ENCODE measurements at regions not wholly inside any gene's neighbourhood (a gene's known extent, or its start where the extent isn't known, plus 50 kb on each side); places are given as distances from the start of the nearest gene placed in this dataset.

DNA sequence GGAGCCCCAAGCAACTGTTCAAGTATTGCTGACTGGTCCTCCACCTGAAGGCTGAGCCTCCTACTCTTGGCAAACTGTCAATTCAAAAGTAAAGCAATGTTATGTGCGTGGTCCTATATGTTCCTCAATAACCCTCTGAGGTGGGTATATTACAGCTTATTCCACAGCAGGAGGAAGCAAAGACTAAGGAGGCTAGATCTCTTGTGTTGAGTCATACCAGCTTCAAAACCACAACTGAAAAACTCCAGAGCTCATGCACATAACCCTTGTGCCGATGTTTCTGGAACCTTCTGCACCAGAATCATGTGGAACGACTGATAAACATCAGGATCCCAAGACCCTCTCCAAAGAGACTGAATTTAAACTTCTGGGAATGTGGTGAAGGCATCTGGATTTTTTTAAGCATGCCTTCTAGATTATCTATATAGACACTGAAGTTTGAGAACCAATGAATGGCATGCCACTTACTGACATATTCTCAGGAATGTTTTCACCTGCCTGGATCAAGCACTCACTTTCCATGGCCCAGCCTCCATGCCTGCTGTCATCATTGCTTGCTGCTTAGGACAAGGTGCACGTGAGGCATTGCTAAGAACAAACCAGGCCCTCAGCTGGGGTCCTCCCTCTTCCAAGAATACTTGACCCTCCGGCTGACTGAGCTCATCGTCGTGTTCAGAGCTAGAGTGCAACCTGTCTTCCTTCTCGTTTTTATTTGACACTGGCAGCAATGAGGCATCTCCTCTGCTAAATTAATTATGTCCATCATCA is 194.7 kb downstream of the BCL11B start:
- DNase-seq (ENCODE audit: low read depth in 2 of 2): no peak

- no peak for DNase-seq (ENCODE audit: low read depth in 2 of 2)
Observed at GRCh38 chr14:99077844-99078236, 194.2 kb downstream of the BCL11B start.

GRCh38 chr14:99078426-99078825 is 193.6 kb downstream of the BCL11B start:
- no peak for DNase-seq (ENCODE audit: low read depth in 2 of 2)

DNA sequence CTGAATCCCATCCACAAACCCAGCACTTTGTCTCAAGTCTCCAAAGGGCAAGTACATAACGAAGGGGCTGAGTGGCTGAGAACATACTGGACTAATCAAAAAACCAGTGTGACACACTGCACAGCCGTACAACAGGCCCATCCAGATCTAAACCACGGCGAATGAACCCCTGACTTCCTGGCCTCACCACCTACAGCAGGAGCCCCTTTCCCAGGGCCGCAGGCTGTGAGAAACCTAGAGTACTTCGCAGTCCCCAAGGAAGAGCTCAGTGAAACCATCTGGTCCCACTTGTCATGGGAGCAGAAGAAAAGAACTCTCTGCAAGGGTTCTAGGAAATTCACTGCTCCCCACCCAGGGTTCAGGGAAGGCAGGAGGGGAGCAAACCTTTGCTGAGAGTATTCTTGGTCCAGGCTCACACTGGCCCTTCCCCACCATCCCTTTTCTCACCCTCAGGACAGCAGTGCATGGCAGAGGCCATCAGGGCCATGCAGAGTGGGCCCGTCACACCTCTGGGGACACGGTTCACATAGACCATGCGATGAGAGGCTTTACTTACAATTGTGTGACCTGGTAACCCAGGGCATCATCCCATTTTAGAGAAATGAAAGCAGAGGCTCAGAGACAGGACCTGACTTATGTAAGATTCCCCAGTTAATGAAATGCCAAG is 192.8 kb downstream of the BCL11B start:
- no peak for DNase-seq (ENCODE audit: low read depth in 2 of 2)

DNA sequence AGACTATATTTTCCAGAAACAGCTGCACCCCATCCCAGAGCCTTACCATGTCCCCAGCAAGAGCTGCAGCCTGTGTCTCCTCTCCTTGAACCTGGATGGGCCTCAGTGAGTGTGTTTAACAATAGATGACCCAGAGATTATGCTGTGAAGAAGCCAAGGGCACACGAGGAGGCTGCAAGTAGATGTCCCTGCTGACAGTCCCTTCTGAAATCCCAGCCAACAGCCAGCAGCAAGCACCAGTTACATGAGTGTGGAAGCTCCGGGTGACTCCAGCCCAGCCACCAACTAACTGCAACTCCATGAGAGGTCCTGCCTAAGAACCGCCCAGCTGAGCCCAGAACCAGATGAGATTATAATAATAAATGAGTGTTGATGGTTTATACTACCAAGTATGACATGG is 191.7 kb downstream of the BCL11B start:
- DNase-seq (ENCODE audit: low read depth in 2 of 2): no peak

DNA sequence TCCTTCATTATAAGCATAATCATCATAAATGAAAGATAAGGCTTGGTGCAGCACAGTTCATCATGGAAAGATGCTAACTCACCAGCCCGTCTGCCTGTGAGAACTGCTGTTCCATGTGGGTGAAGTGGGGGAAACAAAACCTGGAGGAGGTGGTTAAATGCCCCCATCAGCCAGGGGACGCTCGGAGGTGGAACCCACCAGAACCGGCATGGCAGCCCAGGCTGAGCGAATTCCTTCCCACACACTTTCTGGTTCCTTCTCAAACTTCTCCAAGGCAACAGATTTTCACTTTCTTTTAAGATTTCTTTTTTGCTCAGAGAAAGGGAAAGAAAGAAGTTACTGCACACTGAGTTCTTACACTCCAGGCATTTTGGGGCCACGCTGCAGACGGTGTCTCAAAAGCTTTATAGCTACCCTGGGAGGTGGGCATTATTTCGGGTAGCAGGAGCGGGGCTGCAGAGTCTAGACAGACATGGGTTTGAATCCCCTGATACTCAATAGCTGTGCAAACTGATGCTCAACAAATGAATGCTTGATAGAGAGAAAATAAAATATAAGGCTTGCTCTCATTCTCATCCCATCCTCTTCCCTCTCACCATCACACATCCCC is 190.7 kb downstream of the BCL11B start:
- DNase-seq (ENCODE audit: low read depth in 2 of 2): no peak

- no peak for DNase-seq (ENCODE audit: low read depth in 2 of 2)
Observed at GRCh38 chr14:99081880-99082279, 190.1 kb downstream of the BCL11B start.

DNA sequence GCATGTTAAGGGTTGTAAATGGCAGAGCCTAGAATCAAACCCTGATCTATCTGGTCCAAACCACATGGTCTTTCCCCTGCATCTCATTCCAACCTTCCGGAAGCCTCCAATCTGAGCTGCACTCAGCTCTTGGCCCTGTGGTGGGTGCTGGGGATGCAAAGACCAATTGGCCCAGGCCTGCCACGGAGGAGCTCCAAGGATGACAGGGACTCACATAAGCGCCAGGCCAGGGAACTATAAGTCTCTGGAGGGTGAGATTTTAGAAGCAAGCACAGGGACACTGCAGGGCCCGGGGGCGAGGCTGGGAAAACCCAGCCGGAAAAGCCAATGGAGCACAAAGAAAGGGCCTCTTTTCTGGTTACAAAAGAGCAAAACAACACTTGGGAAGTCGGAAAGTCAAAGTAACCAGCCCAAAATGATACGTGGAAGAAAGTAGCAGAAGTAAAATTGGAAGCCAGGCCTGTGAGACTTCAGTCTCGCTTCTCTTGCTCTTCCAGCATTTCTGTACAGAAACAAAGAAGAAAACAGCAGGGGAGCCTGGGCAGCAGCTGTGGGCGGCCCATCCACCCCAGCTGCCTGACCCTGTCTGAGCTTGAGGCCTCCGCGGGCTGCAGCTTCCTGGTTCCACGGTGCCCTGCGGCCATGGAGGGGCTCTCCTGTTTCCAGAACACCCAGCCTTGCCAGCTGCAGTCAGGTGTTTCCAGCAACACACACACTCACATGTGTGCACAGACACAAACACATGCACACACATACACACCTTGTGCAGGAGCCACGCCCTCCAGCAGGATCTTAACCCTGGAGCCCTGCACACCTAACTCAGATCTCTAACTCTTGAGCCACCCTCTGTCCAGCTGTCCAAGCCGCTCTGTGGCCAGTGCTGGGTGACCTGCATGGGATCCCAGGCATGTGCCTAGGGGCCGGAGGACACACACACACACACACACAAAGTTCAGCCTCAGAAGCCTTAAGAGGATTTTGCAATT is 178.2 kb downstream of the BCL11B start:
- no peak for DNase-seq (ENCODE audit: low read depth in 2 of 2)

GRCh38 chr14:99094901-99095300 is 177.1 kb downstream of the BCL11B start:
- no peak for DNase-seq (ENCODE audit: low read depth in 2 of 2)

- no peak for DNase-seq (ENCODE audit: low read depth in 2 of 2)
Observed at GRCh38 chr14:99095369-99095768, 176.6 kb downstream of the BCL11B start.

GRCh38 chr14:99098199-99098598 is 173.8 kb downstream of the BCL11B start:
- DNase-seq (ENCODE audit: low read depth in 2 of 2): no peak

- DNase-seq (ENCODE audit: low read depth in 2 of 2): no peak
Observed at GRCh38 chr14:99099051-99099787, 172.8 kb downstream of the BCL11B start.

GRCh38 chr14:99100497-99101270 is 171.3 kb downstream of the BCL11B start:
- no peak for DNase-seq (ENCODE audit: low read depth in 2 of 2)

- DNase-seq (ENCODE audit: low read depth in 2 of 2): no peak
Observed at GRCh38 chr14:99101855-99102461, 170.0 kb downstream of the BCL11B start.

GRCh38 chr14:99116741-99117295 is 155.2 kb downstream of the BCL11B start:
- no peak for DNase-seq (ENCODE audit: low read depth in 2 of 2)

GRCh38 chr14:99117671-99118045 is 154.3 kb downstream of the BCL11B start:
- DNase-seq (ENCODE audit: low read depth in 2 of 2): no peak

DNA sequence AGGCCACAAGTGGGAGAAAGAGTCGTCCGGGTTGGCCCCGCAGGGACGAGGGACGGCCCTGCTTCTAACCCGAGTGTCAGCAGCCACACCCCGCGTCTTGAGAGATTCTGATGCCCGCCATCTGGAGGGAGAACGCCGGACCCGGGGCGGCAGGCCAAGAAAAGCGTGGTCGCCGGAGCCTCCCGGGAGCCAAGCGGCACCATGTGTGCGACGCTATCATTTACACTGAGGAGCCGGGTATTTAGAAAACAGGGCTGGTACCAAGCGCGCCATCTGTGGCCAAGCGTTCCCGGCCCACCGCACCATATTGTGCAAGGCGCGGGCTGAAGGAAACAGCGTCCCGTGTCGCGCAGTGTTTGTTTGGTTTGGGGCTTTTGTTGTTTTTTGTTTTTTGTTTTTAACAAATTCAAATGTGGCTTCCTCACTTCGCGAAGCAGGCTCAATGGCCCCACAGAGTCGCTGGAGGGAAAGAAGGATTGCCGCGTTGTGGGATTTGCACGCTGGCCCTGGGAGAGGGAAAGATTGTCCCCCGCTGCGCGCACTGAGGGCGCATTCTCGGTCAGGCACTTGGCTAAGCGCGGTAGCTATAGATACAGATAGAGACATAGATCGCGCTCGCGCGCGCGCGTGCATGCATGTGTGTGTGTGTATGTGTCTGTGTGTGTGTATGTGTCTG is 153.8 kb downstream of the BCL11B start:
- no peak for DNase-seq (ENCODE audit: low read depth in 2 of 2)

DNA sequence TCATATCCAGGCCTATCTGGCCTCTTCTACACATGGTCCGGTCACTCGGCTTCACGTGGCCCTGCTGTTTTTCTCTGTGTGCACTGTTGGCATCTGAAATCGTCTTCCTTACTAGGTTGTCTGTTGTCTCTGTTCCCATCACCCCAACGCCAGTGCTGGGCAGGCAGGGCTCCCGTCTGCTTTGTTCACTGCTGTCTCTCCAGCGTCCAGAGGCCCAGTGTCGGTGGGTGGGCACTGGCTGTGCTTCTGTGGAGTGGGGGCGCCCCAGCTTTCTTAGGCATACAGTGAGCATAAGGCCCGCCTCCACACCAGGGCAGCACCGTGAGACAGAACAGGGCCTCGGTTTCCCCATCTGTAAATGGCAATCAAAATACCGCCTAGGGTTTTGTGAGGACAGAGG is 153.1 kb downstream of the BCL11B start:
- no peak for DNase-seq (ENCODE audit: low read depth in 2 of 2)

Data from activated CD4-positive, alpha-beta T cell treated with anti-CD3 and anti-CD28 coated beads for 24 hours (primary cell).